Loucy (cell line): ENCODE measurements at regions not wholly inside any gene's neighbourhood (a gene's known extent, or its start where the extent isn't known, plus 50 kb on each side); places are given as distances from the start of the nearest gene placed in this dataset.

Experiments used
- EZH2phosphoT487 ChIP-seq: fragments of 200-600 bp; IDR thresholded peaks from 2 replicates; pipeline ENCODE4 v1.6.1; 2018; ENCODE audit warnings: antibody characterized with exemption, mild to moderate bottlenecking, moderate library complexity, borderline replicate concordance
- TF ChIP-seq, protein P1 (sequence below): fragments of 200-600 bp; sonication (generic); conservative IDR thresholded peaks from 2 replicates; pipeline ENCODE4 v1.5.1; 2014; ENCODE audit warnings: mild to moderate bottlenecking, antibody characterized with exemption, low read length

DNA sequence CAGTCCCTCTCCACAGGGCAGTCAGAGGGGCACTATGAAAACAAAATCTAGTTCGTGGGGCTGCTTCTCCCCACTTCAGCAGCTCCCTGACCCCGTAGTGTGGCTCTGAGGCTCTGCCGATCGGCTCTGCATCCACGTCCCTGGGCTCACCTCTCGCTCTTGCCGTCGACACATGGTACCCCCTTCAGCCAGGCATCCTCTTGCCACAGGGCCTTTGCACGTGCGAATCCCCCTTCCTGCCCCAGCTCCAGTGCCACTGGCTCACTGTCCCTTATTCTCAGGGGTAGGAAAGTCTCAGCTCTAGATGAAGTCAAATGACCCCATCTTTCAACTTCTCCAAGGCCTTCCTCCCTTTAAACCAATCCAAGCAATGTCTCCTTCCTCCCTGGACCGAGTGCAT is 72.7 kb downstream of the KLHDC7A start:
- TF ChIP-seq, protein P1, sequence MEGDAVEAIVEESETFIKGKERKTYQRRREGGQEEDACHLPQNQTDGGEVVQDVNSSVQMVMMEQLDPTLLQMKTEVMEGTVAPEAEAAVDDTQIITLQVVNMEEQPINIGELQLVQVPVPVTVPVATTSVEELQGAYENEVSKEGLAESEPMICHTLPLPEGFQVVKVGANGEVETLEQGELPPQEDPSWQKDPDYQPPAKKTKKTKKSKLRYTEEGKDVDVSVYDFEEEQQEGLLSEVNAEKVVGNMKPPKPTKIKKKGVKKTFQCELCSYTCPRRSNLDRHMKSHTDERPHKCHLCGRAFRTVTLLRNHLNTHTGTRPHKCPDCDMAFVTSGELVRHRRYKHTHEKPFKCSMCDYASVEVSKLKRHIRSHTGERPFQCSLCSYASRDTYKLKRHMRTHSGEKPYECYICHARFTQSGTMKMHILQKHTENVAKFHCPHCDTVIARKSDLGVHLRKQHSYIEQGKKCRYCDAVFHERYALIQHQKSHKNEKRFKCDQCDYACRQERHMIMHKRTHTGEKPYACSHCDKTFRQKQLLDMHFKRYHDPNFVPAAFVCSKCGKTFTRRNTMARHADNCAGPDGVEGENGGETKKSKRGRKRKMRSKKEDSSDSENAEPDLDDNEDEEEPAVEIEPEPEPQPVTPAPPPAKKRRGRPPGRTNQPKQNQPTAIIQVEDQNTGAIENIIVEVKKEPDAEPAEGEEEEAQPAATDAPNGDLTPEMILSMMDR = no peak
- no peak for TF ChIP-seq EZH2phosphoT487
